ENCODE measurements at regions not wholly inside any gene's neighbourhood (a gene's known extent, or its start where the extent isn't known, plus 50 kb on each side); places are given as distances from the start of the nearest gene placed in this dataset.
"Not testable (repeated sequence)": the region's sequence is repeated elsewhere in the genome, so short reads cannot be mapped to it uniquely, and the experiment has no call there.

DNA sequence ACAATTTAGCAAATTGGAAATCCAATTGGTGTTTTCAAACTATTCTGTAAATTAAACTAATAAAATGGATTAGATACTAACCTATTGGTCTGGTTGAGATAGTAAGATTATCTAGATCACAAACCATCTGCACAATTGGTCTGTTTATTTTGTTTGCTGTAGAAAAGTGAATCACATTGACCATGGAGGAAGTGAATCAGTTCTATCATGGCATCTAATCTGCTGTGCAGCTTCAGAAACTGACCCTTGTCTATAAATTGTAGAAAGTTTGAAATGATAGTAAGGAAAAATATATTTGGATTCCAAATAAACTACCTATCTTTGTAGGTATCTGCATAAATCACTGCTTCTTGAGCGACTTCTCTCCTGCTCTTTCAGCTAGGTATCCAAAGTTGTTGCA, 1865.4 kb downstream of the MAT2B start:
- no peak for DNase-seq

DNA sequence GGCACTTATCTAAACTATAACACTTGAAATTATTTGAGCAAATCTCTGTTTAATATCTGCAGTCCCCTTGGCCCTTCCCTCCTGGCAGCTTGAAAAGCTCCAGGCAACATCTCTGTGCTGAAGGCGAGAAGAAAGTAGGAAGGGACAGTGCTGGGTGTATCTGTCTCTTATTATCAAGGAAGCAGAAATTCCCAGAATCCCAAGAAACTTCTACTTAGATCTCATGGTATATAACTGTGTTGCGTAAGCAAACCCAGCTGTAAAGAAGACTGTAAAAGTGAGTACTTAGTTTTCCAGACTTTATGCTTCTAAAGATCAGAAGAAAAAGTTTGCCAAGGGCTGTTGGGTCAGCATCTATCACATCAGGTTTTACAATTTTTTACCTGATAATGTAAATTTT, 1869.8 kb downstream of the MAT2B start:
- no peak for DNase-seq

DNA sequence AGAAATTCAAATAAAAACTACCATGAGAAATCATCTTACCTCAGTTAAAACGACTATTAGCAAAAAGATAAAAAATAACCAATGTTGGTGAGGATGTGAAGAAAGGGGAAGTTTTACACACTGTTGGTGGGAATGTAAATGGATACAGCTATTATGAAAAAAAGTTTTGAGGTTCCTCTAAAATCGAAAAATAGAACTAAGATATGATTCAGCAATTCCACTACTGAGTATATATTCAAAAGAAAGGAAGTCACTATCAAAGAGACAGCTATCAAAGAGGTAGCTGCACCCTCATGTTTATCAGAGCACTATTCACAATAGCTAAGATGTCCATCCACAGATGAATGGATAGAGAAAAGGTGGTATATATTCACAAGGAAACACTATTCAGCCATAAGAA, 1888.4 kb downstream of the MAT2B start:
- no peak for DNase-seq

DNA sequence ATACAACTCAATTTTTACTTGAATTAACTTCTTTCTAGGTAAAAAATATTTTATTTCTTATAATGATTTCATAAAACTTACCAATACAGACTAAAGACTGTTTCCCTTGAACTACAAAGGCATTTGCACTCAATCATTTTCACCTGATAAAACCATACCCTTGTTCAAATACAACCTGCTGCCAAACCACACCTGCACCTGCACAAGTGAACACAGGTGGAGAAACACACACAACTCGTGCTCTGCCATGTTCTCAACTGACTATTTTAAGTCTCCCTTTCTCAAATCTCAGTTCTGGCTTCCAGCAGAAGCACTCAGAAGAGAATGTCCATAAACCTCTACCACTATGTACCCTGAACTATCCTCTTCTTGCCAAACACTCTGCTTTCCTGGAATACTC, 1892.1 kb downstream of the MAT2B start:
- DNase-seq, result no peak

DNA sequence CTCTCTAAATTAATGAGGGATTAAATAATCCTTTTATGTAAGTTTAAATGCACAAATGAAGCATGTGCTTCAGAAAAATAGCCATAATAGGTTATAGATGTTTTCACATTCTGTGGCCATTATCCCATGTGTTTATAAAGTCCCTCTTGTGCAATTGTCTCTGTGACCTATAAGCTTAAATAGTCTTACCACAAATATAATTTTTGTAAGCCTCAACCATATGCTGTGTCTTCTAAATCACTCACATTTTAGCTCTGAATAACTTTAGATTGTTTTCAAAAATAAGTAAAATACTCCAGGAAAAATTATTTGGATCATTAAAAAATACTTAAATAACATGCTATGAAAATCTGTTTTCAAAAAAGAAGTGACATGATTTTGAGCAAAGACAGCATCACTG, 1894.7 kb downstream of the MAT2B start:
- DNase-seq, result no peak

DNA sequence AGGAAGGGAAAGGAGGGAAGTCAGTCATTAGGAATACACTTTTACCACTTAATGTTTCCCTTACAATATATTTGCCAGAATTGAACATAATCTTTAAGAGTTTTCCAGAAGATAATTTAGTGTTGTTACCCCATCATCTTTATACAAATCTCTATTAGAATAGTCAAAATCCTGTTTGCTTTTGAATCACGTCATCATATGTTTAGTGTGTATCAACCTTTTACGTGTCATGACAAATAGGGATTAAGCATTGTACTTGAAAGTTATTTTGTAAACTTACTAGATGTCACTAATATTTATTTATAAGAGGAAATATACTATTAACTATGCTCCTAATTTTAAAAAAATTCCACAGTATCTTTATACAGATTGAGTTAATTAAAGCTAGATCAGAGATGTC, 1899.5 kb downstream of the MAT2B start:
- no peak for DNase-seq

DNA sequence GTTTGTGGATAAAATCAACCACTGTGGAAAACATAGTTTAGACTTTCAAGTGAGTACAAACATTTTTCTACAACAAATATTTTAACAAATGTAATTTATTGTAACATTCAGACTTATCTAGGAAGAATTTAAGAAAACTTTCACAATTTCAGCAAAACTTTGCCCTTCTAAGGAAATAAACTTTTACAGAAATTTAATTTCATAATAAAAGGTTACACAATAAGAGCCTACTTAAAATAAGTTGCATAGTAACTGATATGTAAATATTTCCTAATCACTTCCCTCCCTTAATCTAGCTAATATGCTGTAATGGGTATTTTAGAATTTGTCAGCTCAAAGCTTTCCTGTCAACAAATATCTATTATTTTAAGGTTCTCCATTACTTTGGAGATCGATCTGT, 1899.9 kb downstream of the MAT2B start:
- no peak for DNase-seq

DNA sequence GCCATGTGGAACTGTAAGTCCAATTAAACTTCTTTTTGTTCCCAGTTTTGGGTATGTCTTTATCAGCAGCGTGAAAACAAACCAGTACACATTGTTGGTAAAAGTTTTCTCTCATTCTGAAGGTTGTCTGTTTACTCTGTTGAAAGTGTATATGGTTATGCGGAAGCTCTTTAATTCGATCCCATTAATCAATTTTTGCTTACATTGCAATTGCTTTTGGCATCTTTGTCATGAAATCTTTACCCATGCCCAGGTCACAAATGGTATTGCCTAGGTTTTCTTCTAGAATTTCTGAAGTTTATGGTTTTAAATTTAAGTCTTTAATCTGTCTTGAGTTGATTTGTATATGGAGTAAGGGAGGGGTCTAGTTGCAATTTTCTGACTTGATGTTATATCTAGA, 1901.9 kb downstream of the MAT2B start:
- DNase-seq, result no peak

DNA sequence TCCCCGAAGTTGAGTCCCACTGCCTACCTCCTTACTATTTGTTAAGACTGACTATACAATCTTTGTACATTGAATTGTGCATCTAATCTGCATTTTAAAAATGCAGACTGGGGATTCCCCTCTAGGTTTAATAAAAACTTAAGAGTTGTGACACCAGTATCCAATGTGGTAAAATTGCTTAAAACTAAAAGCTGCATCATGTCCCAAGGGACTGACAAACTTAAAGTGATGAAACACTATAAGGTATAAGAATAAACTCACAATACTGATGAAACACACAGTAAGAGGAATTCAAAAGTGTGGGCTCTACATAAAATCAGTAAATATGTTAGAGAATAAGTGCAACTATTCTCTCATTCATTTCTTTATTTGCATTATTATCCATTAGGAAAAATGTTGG, 1905.1 kb downstream of the MAT2B start:
- no peak for DNase-seq

DNA sequence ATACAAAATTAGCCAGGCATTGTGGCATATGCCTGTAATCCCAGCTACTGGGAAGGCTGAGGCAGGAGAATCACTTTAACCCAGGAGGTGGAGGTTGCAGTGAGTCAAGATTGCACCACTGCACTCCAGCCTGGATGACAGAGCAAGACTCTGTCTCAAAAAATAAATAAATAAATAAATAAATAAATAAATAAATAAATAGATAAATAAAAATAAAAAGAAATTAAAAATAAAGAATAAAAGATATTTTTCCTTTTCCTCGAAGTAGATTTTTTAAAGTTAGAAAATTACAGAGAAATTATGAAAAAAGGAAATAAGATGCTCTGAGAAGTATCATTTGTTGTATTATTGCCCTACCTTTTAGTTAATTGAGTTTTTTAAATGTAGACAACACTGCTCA, 1906.1 kb downstream of the MAT2B start:
- not testable (repeated sequence) for DNase-seq

DNA sequence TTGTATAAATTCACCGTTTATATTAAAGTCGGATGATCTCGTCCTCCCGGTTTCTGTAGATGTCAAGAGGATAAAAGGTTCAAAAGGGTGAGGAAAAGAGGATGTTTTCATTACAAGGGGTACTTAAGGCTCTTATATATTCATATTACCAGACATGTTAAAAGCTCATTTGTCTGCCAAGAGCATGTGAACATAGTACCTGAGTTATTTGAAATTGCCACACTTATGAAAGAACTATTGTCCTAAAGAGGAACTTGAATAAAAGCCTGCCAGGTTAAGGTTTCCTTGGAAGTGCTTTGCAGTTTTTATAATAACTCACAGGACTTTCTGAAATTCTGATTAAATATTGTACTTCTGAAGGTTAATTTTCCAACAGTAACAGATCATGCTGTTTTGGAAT, 1915.1 kb downstream of the MAT2B start:
- DNase-seq, result no peak

DNA sequence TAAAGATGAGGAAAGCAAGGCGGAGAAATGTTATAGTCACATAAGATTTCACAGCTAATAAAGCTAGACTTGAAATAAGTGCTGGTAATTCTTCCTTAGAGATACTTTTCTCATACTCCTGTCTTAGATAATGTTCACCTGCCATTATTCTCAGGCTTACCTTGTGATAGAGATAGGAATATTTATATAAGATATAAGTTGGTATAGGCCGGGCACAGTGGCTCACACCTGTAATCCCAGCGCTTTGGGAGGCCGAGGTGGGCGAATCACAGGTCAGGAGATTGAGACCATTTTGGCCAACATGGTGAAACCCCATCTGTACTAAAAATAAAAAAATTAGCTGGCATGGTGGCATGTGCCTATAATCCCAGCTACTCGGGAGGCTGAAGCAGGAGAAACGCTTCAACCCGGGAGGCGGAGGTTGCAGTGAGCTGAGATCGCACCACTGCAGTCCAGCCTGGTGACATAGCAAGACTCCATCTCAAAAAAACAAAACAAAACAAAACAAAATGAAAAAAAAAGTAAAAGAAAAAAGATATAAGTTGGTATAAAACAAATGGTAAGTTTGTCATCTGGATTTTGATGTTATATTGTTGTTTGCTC, 1918.4 kb downstream of the MAT2B start:
- no peak for DNase-seq

DNA sequence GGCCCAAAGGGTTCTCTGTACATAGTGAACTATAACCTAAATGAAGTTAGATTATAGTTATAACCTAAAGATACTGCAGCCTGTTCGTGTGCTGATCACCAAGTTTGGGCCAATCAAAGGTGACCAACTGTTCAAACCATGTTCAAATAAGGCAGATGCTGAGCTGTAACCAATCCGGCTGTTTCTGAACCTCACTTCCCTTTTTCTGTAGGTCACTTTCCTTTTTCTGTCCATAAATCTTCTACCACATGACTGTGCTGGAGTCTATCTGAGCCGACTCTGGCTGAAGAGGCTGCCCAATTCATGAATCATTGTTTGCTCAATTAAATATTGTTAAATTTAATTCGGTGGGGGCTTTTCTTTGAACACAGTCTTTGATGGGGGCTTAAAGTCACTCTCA, 1920.2 kb downstream of the MAT2B start:
- DNase-seq, result no peak

DNA sequence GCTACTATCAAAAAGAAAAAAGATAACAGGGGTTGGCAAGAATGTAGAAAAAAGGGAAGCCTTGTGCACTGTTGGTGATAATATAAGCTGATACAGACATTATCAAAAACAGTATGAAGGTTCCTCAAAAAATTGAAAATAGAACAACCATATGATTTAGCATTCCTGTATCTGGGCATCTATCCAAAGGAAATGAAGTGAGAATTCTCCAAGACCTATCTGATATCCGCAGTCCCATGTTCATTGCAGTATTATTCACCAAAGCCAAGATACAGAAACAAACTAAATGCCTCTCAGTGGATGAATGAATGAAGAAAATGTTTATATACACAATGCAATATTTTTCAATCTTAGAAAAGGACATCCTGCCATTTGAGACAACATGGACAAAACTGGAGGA, 1943.3 kb downstream of the MAT2B start:
- DNase-seq, result no peak

DNA sequence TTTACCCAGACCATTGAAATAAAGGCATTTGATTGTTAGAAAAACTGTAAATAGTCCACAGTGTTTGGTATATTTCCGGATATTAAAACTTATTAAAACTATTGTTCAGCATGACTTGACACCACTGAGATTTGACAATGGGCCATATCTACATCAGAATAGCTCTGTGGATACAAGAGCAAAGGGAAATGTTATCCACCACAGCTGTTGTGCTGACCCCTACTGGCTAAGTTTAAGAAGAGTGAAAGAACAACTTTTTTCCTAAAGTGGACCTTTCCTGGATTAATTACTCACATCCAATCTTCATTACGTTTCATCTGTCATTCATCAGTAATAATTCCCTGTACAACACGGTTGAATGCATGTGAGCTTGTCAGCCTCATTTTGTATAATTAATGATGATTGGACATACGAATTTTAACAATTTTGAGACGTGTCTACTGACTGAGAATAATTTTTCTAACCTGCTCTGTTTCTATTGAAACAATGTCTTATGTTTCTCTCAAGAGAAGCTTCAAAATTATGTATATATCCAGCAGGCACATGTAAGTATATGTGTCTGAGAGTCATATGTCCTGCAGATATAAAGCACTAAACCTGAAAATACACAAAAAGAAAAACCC, 1952.6 kb downstream of the MAT2B start:
- DNase-seq, result no peak

DNA sequence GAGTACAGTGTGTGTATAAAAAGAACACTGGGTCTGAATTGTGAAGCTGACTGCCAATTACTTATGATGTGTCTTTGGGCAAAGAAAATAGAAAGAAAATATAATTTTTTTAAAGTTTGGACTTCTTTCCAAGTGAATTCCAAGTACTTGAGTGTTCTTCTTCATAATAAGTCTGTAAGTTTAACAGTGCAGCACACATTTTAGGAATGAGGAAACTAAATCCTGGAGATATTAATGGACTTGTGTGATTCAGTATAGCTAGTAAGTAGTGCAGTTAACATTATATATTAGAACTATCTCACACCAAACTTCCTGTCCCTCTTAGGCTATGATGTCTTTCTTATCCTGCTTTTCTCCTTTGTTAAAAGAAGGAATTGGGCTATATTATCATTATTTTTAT, 1953.8 kb downstream of the MAT2B start:
- DNase-seq, result no peak

DNA sequence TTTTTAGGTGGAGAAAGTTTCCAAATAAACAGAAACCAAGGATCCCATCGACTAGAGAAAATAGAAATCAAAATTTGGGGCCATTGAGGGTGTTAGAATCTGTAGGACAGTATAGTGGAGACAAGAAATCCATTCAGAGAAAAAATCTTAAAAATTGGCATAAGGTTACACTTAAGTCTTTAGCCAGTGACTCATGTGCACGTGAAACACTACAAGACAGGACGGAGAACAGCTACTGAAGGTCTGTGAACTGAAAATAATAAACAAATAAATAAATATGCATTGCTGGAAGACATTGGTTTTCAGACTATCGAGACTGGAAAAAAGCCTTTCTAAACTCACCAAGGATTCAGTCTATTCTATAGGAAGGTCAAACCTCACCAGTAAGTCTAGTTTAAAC, 1955.5 kb downstream of the MAT2B start:
- no peak for DNase-seq

DNA sequence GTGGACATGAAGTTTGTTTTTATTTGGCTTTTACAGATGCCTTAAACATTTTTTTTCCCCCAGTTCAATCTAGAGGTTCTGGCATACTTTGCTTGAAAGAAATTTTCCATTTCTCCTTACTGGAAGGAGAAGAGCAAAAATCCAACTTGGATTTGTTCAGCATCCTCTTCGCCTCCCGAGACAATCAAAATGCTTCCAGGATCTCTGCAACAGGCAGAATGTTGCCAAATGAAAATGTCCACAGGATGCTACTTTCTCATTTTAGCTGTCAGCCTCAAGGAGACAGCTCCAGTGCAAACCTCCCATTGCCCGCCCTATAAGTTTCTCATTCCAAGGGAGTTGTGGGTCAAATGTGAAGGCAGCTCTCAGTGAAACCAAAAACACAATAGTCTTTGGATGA, 1972.1 kb downstream of the MAT2B start:
- no peak for DNase-seq

DNA sequence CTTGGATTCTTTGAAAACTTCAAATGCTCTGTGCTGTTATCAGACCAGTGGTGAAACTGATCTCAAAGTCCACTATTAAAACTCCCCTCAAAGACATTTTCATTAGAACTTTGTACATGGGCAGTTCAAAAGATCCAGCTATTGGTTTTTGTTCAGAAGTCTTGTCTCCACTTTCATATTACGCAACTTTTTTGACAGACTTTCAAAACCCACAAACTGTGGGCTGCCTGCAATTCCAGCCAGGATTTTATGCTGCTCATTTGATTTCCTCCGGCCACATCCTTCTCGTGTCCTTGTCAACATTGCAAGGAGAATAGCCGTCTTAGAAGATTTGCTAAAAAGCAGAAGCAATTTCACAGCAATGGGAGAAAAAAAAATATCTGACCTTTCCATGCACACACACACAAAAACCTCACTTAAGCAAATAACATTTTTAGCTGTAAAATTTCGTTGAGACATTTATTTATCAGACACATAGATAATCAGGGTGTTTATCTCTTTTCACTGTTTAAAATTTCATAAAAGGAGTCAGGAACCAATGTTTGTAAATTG, 1990.5 kb downstream of the MAT2B start:
- DNase-seq, result no peak

DNA sequence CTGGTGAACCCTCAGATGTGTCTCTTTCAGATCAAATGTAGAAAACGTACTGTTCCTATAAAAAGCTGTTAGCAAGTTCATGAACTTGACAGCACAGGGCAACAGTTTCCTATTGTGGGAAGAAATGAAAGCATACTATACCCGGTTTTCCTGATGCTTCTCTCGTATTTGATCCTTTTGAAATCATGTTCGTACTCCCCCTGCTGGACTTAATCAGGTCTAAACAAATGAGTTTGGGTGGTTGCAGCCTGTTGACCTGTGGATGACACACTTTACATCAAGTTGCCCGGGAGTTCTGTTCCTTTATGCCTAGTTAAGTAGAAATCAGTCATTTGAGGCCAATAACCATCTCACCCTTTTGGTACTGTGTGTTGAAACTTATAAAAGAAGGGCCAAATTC, 1992.3 kb downstream of the MAT2B start:
- no peak for DNase-seq

DNA sequence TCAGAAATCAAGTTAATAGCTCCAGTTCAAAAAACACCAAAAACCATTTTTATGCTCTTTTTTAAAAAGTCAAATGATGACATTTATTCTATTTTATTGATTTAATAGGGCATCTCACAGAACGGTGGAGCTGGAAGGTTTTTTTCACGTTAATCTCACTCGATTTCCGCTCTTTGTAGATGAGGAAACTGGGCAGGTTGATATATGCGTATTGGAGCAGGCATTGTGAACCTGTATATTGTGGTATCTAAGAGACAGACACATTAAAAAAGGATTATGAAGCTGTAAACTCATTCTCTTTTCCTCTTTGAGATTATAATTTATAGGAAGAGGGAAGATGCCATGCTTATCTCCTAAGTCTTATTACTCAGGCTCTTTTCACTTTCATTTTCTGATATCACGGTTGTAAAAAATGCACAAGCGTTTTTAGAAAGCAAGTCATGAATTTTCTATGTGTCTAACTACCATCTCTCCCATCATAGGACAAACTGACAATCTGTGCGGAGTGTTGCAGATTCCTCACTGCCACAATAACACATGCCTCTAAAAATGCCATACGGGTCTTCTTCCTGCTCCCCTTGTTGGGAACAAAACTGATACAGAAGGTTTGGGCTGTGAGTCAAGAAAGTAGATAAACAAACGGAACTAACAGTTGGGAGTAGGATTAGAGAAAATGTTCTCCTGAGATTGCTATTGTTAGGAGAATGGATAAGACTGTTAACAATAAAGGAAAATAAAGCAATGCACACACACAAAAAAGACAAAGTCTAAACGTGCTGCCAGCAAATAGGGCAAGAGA, 1997.7 kb downstream of the MAT2B start:
- DNase-seq, result no peak

DNA sequence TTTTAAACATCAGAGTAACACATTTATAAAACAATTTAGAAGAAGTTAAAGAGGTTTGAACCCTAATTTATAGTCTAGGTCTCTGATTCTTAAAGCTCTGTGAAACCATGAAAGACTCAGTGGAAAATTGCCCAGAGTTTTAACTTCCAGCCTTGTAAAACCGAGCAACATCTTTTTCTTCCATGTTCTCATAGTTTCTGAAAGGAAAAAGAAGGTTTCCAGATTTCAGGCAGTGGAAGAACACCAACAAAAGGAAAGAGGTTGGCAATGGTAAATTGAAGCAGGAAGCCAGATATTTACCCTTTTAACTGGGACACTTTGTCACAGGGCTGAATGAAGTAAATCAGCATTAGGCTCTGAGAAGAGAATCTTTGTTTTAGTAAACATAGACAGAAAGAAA, 1999.3 kb downstream of the MAT2B start:
- no peak for DNase-seq

DNA sequence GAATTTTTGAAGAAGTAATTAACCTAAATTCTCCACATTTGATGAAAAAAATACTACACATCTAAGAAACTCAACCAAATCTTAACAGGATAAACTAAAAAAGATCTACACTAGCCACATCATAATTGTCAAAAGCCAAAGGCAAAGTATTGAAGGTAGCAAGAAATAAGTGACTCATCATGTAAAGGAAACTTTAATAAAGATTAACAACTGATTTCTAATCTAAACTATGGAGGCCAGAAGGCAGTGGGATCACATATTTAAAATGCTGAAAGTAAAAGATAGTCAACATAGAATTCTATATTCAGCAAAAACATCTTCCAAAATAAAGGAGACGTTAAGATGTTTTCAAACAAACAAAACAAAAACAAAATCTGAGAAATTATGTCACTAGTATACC, 2002.9 kb downstream of the MAT2B start:
- DNase-seq, result no peak

DNA sequence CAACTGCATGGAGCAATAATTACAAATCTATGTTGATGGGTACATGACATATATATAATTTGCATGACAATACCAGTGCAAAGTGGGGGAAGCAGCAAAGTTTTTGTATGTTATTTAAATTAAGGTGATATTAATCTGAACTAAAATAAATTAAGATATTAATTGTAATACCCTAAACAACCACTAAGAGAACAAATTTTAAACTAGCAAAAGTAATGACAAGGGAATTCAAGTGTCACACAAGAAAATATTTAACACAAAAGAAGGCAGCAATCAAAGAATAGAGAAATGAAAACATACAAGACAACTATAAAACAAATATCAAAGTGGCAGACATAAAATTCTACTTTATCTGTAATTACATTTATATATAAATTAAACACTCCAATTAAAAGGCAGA, 2003.4 kb downstream of the MAT2B start:
- DNase-seq, result no peak

Data from DMS 273 treated with DMSO at 0.1 percent for 48 hours (cell line).